ENCODE measurements at regions not wholly inside any gene's neighbourhood (a gene's known extent, or its start where the extent isn't known, plus 50 kb on each side); places are given as distances from the start of the nearest gene placed in this dataset.

GRCh38 chrX:41019041-41019392 lies 66.2 kb upstream of the USP9X start:
- Histone ChIP-seq H3K36me3 (ENCODE audit: control insufficient read depth in 2 of 4, insufficient read depth in 4 of 4, low read length in 3 of 4) (no peaks in the 10 kb centered on the region; a peak in 1 of 8 replicates), H3K27ac (ENCODE audit: low read depth, low read length) (no peak overlapping the region), H3K23me2 (ENCODE audit: low read depth, low read length) (no peaks in the 10 kb centered on the region), H3K27me3 (replicated peaks in 1 of 4; ENCODE audit: control insufficient read depth in 3 of 4, extremely low read depth in 1 of 4, insufficient read depth in 3 of 4, low read length in 3 of 4) (no peaks in the 10 kb centered on the region), H2BK12ac (ENCODE audit: low read depth, low read length) (0 out of 2 replicates have a peak overlapping the region, but pooled peaks have one; percentile 75), H3K9ac (replicated peaks in 1 of 4; ENCODE audit: extremely low read depth in 1 of 4, low read depth in 3 of 4, low read length in 3 of 4) (no peak overlapping the region), H4K91ac (replicated peaks; ENCODE audit: insufficient read length, low read length) (peak overlapping the region; percentile 7), H3K79me1 (ENCODE audit: low read depth, low read length) (no peaks in the 10 kb centered on the region), H3K9me3 (ENCODE audit: insufficient read depth in 2 of 2, low read depth in 1 of 2, low read length in 1 of 2) (no peaks in the 10 kb centered on the region), H3K14ac (ENCODE audit: insufficient read length) (no peak overlapping the region), H2BK5ac (ENCODE audit: low read depth, low read length) (peak overlapping the region; percentile 35; the same call in 1 of the 2 replicates), H4K20me1 (replicated peaks in 1 of 2; ENCODE audit: control insufficient read depth in 1 of 2, insufficient read depth in 2 of 2, low read length in 2 of 2) (no peaks in the 10 kb centered on the region), H2BK15ac (ENCODE audit: low read length) (no peak overlapping the region), H2AFZ (ENCODE audit: low read length) (no peak overlapping the region; the same call in 1 of the 2 replicates), H3K4ac (replicated peaks; ENCODE audit: insufficient read length, low read depth, low read length) (no peak overlapping the region), H4K5ac (ENCODE audit: insufficient read length, low read depth, low read length) (peak overlapping the region; percentile 4), H4K8ac (ENCODE audit: extremely low read depth, insufficient read depth, low read length) (no peak overlapping the region), H3K4me3 (ENCODE audit: extremely low read depth in 1 of 4, insufficient read depth in 2 of 4, low read depth in 3 of 4, low read length in 4 of 4) (no peak overlapping the region), H2BK20ac (ENCODE audit: low read length) (no peak overlapping the region), H3K56ac (replicated peaks; ENCODE audit: insufficient read length, low read depth, low read length) (no peak overlapping the region), H2BK120ac (replicated peaks; ENCODE audit: low read depth, low read length) (peak overlapping the region; percentile 64), H3K79me2 (ENCODE audit: control insufficient read depth in 1 of 2, insufficient read depth in 2 of 2, low read length in 2 of 2) (no peaks in the 10 kb centered on the region; a peak in 1 of 4 replicates), H3K18ac (ENCODE audit: extremely low read depth, low read length) (no peak overlapping the region; the same call in 1 of the 2 replicates), H2AK5ac (ENCODE audit: low read depth, low read length) (no peak overlapping the region), H3K4me1 (replicated peaks in 1 of 4; ENCODE audit: control insufficient read depth in 3 of 4, insufficient read depth in 4 of 4, low read length in 3 of 4) (0 out of 7 replicates have a peak, but pooled peaks cover 0 to 2% (median 0%) of the 10 kb centered on the region in 4 experiments), H3K4me2 (ENCODE audit: insufficient read depth in 1 of 2, low read depth in 2 of 2, low read length in 2 of 2) (no peak overlapping the region; a peak in 1 of 4 replicates), H3K23ac (ENCODE audit: insufficient read length) (no peak overlapping the region)
- peak; percentile 36 for FAIRE-seq
- no peak for TF ChIP-seq POLR2A (IDR thresholded peaks at IDR 0.05; ENCODE audit: control extremely low read depth in 1 of 2, low read depth in 2 of 2, low read length in 2 of 2)
- no peak for TF ChIP-seq CHD1 (IDR thresholded peaks at IDR 0.05; ENCODE audit: low read depth, low read length)
- TF ChIP-seq TAF1 (IDR thresholded peaks at IDR 0.05; ENCODE audit: low read depth, low read length), result no peak
- no peak for TF ChIP-seq SIX5 (IDR thresholded peaks at IDR 0.05; ENCODE audit: low read depth, low read length)
- no peak for TF ChIP-seq SP4 (IDR thresholded peaks at IDR 0.05; ENCODE audit: low read length)
- TF ChIP-seq SIRT6 (IDR thresholded peaks at IDR 0.05; ENCODE audit: low read length), result no peak
- no peak for TF ChIP-seq GABPA (IDR thresholded peaks at IDR 0.05; ENCODE audit: borderline replicate concordance, insufficient read depth, low read length)
- TF ChIP-seq CBX8 (IDR thresholded peaks at IDR 0.05; ENCODE audit: borderline replicate concordance, low read depth, low read length), result no peak
- no peak for TF ChIP-seq JUN (IDR thresholded peaks at IDR 0.05; ENCODE audit: low read depth, low read length)
- TF ChIP-seq RNF2 (IDR thresholded peaks at IDR 0.05; ENCODE audit: borderline replicate concordance, low read depth, low read length, missing control alignments, poor library complexity, severe bottlenecking), result no peak
- TF ChIP-seq SIN3A (conservative IDR thresholded peaks at IDR 0.05 in 1 of 2, IDR thresholded peaks at IDR 0.05 in 1 of 2; ENCODE audit: low read depth in 1 of 2, low read length in 2 of 2), result no peak
- TF ChIP-seq, protein P1, sequence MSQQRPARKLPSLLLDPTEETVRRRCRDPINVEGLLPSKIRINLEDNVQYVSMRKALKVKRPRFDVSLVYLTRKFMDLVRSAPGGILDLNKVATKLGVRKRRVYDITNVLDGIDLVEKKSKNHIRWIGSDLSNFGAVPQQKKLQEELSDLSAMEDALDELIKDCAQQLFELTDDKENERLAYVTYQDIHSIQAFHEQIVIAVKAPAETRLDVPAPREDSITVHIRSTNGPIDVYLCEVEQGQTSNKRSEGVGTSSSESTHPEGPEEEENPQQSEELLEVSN (IDR thresholded peaks at IDR 0.05), result no peak
- DNase-seq (ENCODE audit: low read depth in 1 of 2, low spot score in 2 of 2), result no peak
- POLR2A ChIA-PET (ENCODE audit: partially characterized antibody), result no interaction called here
- WGBS, 2 experiments (ENCODE audit: extremely low coverage in 1 of 2, insufficient coverage in 1 of 2, insufficient read length in 1 of 2, insufficient replicate concordance in 2 of 2, low coverage in 1 of 2, low lambda C conversion rate in 2 of 2, missing lambda C conversion rate in 1 of 2), result 46% methylated on average over 4 of the region's 5 CpGs; no CpG with 5 or more reads in 1 of the 2 experiments
- CTCF ChIA-PET (ENCODE audit: partially characterized antibody), result interaction anchor here (0.6 kb wide), 1 partner anchor 24 kb away, joined by 4 read pairs; no protein-coding TSS in a partner anchor

All from H1 (cell line).